ENCODE measurements at regions not wholly inside any gene's neighbourhood (a gene's known extent, or its start where the extent isn't known, plus 50 kb on each side); places are given as distances from the start of the nearest gene placed in this dataset.

- CTCF ChIA-PET: no interaction called here
- Histone ChIP-seq H3K9ac (ENCODE audit: low read length) (no peak overlapping the region), H3K36me3 (replicated peaks in 1 of 2; ENCODE audit: control extremely low read depth in 1 of 2, control insufficient read depth in 1 of 2, extremely low read depth in 1 of 2, insufficient read depth in 2 of 2, low read length in 1 of 2) (no peaks in the 10 kb centered on the region), H4K20me1 (ENCODE audit: control insufficient read depth, insufficient read depth, low read length, poor library complexity, severe bottlenecking) (no peaks in the 10 kb centered on the region), H2AFZ (ENCODE audit: insufficient read depth, low read depth, low read length, poor library complexity, severe bottlenecking) (no peak overlapping the region), H3K9me3 (ENCODE audit: control extremely low read depth in 1 of 3, control insufficient read depth in 2 of 3, insufficient read depth in 1 of 3, low read length in 2 of 3) (peaks cover 0 to 9% (median 0%) of the 10 kb centered on the region in 3 donors), H3K4me1 (ENCODE audit: control insufficient read depth in 2 of 2, insufficient read depth in 2 of 2, low read length in 2 of 2) (no peaks in the 10 kb centered on the region), H3K79me2 (ENCODE audit: control insufficient read depth, insufficient read depth, low read length) (no peaks in the 10 kb centered on the region), H3K27ac (ENCODE audit: low read length in 2 of 2) (no peak overlapping the region), H3K4me3 (ENCODE audit: control extremely low read depth in 1 of 5, extremely low read depth in 1 of 5, insufficient read depth in 1 of 5, low read depth in 2 of 5, low read length in 4 of 5) (no peak overlapping the region), H3K27me3 (replicated peaks in 1 of 4; ENCODE audit: control extremely low read depth in 1 of 4, control insufficient read depth in 3 of 4, insufficient read depth in 4 of 4, low read length in 3 of 4) (no peaks in the 10 kb centered on the region), H3K4me2 (replicated peaks; ENCODE audit: low read depth, low read length, poor library complexity, severe bottlenecking) (no peak overlapping the region)
- ATAC-seq (ENCODE audit: low read depth) (no peak), DNase-seq (no peak)
- no peak for TF ChIP-seq EZH2 (IDR thresholded peaks at IDR 0.05; ENCODE audit: borderline replicate concordance, insufficient read depth, low read depth, low read length, poor library complexity, severe bottlenecking)
- TF ChIP-seq, protein P1, sequence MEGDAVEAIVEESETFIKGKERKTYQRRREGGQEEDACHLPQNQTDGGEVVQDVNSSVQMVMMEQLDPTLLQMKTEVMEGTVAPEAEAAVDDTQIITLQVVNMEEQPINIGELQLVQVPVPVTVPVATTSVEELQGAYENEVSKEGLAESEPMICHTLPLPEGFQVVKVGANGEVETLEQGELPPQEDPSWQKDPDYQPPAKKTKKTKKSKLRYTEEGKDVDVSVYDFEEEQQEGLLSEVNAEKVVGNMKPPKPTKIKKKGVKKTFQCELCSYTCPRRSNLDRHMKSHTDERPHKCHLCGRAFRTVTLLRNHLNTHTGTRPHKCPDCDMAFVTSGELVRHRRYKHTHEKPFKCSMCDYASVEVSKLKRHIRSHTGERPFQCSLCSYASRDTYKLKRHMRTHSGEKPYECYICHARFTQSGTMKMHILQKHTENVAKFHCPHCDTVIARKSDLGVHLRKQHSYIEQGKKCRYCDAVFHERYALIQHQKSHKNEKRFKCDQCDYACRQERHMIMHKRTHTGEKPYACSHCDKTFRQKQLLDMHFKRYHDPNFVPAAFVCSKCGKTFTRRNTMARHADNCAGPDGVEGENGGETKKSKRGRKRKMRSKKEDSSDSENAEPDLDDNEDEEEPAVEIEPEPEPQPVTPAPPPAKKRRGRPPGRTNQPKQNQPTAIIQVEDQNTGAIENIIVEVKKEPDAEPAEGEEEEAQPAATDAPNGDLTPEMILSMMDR (IDR thresholded peaks at IDR 0.05): no peak
- POLR2A ChIA-PET: no interaction called here
- intact Hi-C loops (cut with micrococcal nuclease): no loop called here
- H3K4me3 Mint-ChIP-seq: no peak overlapping the region
- no peaks in the 10 kb centered on the region for H3K27me3 Mint-ChIP-seq
- WGBS (ENCODE audit: insufficient coverage): no CpG with 5 or more reads among the region's 3 CpGs
- no peaks in the 10 kb centered on the region for H3K4me1 Mint-ChIP-seq
- H3K27ac Mint-ChIP-seq: no peak overlapping the region
- peaks cover 6% of the 10 kb centered on the region for H3K9me3 Mint-ChIP-seq (ENCODE audit: insufficient read depth)
Measured at GRCh38 chr5:166279828-166280227, 2011.6 kb upstream of the WWC1 start.

DNA sequence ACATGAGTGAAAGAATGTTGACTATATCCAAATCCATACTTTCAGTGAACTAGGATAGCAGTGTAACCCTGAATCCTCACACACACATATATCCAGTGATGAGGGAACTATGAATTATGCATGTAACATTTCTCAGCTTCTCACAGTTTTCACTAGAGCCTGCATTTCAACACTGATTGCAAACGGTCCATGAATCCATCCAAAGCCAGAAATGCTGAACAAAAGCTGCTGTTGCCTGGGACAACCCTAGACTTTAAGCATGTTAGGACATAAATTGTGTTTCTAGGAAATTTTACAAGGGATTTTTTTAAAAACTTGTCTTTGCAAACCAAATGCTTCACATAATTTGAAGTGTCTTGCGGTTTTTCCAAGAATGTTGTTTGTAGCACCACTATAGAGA, 2010.0 kb upstream of the WWC1 start:
- no peaks in the 10 kb centered on the region for H3K4me1 Mint-ChIP-seq
- TF ChIP-seq, protein P1 (IDR thresholded peaks at IDR 0.05): no peak
- TF ChIP-seq EZH2 (IDR thresholded peaks at IDR 0.05; ENCODE audit: borderline replicate concordance, insufficient read depth, low read depth, low read length, poor library complexity, severe bottlenecking): no peak
- Histone ChIP-seq H2AFZ (ENCODE audit: insufficient read depth, low read depth, low read length, poor library complexity, severe bottlenecking) (no peak overlapping the region), H3K4me1 (ENCODE audit: control insufficient read depth in 2 of 2, insufficient read depth in 2 of 2, low read length in 2 of 2) (no peaks in the 10 kb centered on the region), H3K4me2 (replicated peaks; ENCODE audit: low read depth, low read length, poor library complexity, severe bottlenecking) (no peak overlapping the region), H3K27ac (ENCODE audit: low read length in 2 of 2) (no peak overlapping the region), H3K4me3 (ENCODE audit: control extremely low read depth in 1 of 5, extremely low read depth in 1 of 5, insufficient read depth in 1 of 5, low read depth in 2 of 5, low read length in 4 of 5) (no peak overlapping the region), H3K9ac (ENCODE audit: low read length) (no peak overlapping the region), H3K9me3 (ENCODE audit: control extremely low read depth in 1 of 3, control insufficient read depth in 2 of 3, insufficient read depth in 1 of 3, low read length in 2 of 3) (peaks cover 0 to 9% (median 0%) of the 10 kb centered on the region in 3 donors), H3K36me3 (replicated peaks in 1 of 2; ENCODE audit: control extremely low read depth in 1 of 2, control insufficient read depth in 1 of 2, extremely low read depth in 1 of 2, insufficient read depth in 2 of 2, low read length in 1 of 2) (no peaks in the 10 kb centered on the region), H4K20me1 (ENCODE audit: control insufficient read depth, insufficient read depth, low read length, poor library complexity, severe bottlenecking) (no peaks in the 10 kb centered on the region), H3K79me2 (ENCODE audit: control insufficient read depth, insufficient read depth, low read length) (no peaks in the 10 kb centered on the region), H3K27me3 (replicated peaks in 1 of 4; ENCODE audit: control extremely low read depth in 1 of 4, control insufficient read depth in 3 of 4, insufficient read depth in 4 of 4, low read length in 3 of 4) (no peaks in the 10 kb centered on the region)
- no CpG with 5 or more reads among the region's 2 CpGs for WGBS (ENCODE audit: insufficient coverage)
- no peak overlapping the region for H3K4me3 Mint-ChIP-seq
- DNase-seq: no peak
- intact Hi-C loops (cut with micrococcal nuclease): no loop called here
- no peaks in the 10 kb centered on the region for H3K27me3 Mint-ChIP-seq
- peaks cover 6% of the 10 kb centered on the region for H3K9me3 Mint-ChIP-seq (ENCODE audit: insufficient read depth)
- ATAC-seq (ENCODE audit: low read depth): no peak
- POLR2A ChIA-PET: no interaction called here
- CTCF ChIA-PET: no interaction called here
- H3K27ac Mint-ChIP-seq: no peak overlapping the region
